ENCODE measurements at regions not wholly inside any gene's neighbourhood (a gene's known extent, or its start where the extent isn't known, plus 50 kb on each side); places are given as distances from the start of the nearest gene placed in this dataset.
"Not testable (repeated sequence)": the region's sequence is repeated elsewhere in the genome, so short reads cannot be mapped to it uniquely, and the experiment has no call there.

GRCh38 chr3:164303894-164304293, 774.4 kb downstream of the SI start:
- intact Hi-C loops (cut with DNase I): no loop called here
- ATAC-seq (no peak), DNase-seq (no peak)
- H3K27me3 ChIP-seq (ENCODE audit: insufficient read depth in 3 of 3, low read length in 2 of 3): no peaks in the 10 kb centered on the region
- no peak overlapping the region for H3K4me3 ChIP-seq
- H3K9me3 ChIP-seq: no peaks in the 10 kb centered on the region
- H3K4me1 ChIP-seq: no peaks in the 10 kb centered on the region
- H3K27ac ChIP-seq: no peak overlapping the region
- TF ChIP-seq CTCF (IDR thresholded peaks at IDR 0.05): no peak
- WGBS, 3 donors: 52 to 58% (median 54%) methylated on average over 1 of the region's 1 CpG
- H3K36me3 ChIP-seq (ENCODE audit: insufficient read depth in 1 of 2, low read depth in 1 of 2): no peaks in the 10 kb centered on the region

DNA sequence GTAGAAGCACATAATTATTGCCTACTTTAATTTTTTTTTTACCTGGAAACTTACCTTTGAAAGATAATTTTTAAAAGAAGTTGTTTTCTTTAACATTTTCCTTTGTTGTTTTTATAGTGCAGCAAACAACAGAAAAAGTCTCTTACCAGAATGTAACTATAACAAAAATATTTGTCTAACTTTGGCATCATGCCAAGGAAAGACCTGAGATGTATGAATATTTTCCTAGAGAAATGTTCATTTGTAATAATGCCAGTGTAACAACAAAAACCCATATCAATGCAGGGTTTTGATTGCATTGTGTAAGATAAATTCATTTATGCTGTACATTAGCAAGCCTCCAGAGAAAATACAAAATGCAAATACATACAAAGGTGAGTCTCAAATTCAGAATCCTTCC, 775.7 kb downstream of the SI start:
- H3K36me3 ChIP-seq (ENCODE audit: insufficient read depth in 1 of 2, low read depth in 1 of 2): no peaks in the 10 kb centered on the region
- intact Hi-C loops (cut with DNase I): no loop called here
- H3K27ac ChIP-seq: no peak overlapping the region
- no peaks in the 10 kb centered on the region for H3K9me3 ChIP-seq
- ATAC-seq (no peak), DNase-seq (no peak)
- TF ChIP-seq CTCF (IDR thresholded peaks at IDR 0.05): no peak
- no peak overlapping the region for H3K4me3 ChIP-seq
- no peaks in the 10 kb centered on the region for H3K4me1 ChIP-seq
- H3K27me3 ChIP-seq (ENCODE audit: insufficient read depth in 3 of 3, low read length in 2 of 3): no peaks in the 10 kb centered on the region

GRCh38 chr3:164291486-164291885, 786.8 kb downstream of the SI start:
- H3K4me1 ChIP-seq; DNase-seq; intact Hi-C loops (cut with DNase I); H3K36me3 ChIP-seq (ENCODE audit: insufficient read depth in 1 of 2, low read depth in 1 of 2); H3K27me3 ChIP-seq (ENCODE audit: insufficient read depth in 3 of 3, low read length in 2 of 3); H3K27ac ChIP-seq; ATAC-seq; H3K9me3 ChIP-seq; H3K4me3 ChIP-seq: not testable (repeated sequence)
- 95 to 98% (median 95%) methylated on average over 23 of the region's 23 CpGs for WGBS, 3 donors

DNA sequence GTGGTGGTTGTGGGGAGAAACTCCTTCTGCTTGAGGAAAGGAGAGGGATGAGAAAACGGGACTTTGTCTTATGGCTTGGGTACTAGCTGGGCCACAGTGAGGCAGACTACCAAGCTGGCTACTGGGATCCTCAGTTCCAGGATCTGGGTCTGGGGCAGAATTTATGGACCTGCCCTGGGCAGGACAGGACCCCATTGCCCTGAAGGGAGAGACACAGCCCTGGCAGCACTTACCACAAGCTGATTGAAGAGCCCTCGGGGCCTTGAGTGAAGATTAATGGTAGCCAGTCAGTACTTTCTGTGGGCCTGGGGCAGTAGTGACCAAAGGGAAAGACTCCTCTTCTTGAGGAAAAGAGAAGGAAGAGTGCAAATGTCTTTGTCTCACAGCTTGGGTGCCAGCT, 799.7 kb downstream of the SI start:
- WGBS, 3 donors: 73 to 78% (median 73%) methylated on average over 2 of the region's 2 CpGs
- Histone ChIP-seq H3K9me3 (no peaks in the 10 kb centered on the region), H3K4me1 (no peaks in the 10 kb centered on the region)

DNA sequence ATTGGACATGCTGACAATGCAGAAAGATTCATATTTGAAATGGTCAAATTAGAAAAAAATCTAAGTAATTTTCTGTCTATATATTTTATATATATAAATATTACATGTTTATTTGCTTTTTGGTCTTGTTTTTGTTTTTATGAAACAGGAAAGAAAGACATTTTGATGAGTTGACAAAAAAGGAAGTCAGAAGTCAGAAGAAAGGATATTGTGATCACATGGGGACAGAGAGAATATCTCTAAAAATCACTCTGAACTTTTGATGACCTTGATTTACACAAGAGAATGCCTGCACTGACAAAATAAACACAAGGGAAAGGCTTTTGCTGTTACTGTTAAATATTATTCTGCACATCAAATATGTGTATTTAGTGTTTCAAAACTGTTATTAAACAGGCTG, 811.2 kb downstream of the SI start:
- Histone ChIP-seq H3K9me3 (no peaks in the 10 kb centered on the region), H3K27ac (no peak overlapping the region), H3K36me3 (ENCODE audit: insufficient read depth in 1 of 2, low read depth in 1 of 2) (no peaks in the 10 kb centered on the region), H3K4me3 (no peak overlapping the region), H3K27me3 (ENCODE audit: insufficient read depth in 3 of 3, low read length in 2 of 3) (peaks cover 0 to 3% (median 0%) of the 10 kb centered on the region in 3 donors), H3K4me1 (no peaks in the 10 kb centered on the region)
- DNase-seq (no peak), ATAC-seq (no peak)
- intact Hi-C loops (cut with DNase I): no loop called here
- TF ChIP-seq CTCF (IDR thresholded peaks at IDR 0.05): no peak

More for the DNA sequence above, 799.7 kb downstream of the SI start:
- ATAC-seq (no peak), DNase-seq (no peak)
- H3K4me3 ChIP-seq: no peak overlapping the region
- intact Hi-C loops (cut with DNase I): no loop called here
- H3K27me3 ChIP-seq (ENCODE audit: insufficient read depth in 3 of 3, low read length in 2 of 3): no peaks in the 10 kb centered on the region
- H3K27ac ChIP-seq: no peak overlapping the region
- H3K36me3 ChIP-seq (ENCODE audit: insufficient read depth in 1 of 2, low read depth in 1 of 2): no peaks in the 10 kb centered on the region
- no peak for TF ChIP-seq CTCF (IDR thresholded peaks at IDR 0.05)

All from psoas muscle (tissue), 7 donors.